Endothelial cell of hepatic sinusoid (primary cell): ENCODE measurements at regions not wholly inside any gene's neighbourhood (a gene's known extent, or its start where the extent isn't known, plus 50 kb on each side); places are given as distances from the start of the nearest gene placed in this dataset.
"Not testable (repeated sequence)": the region's sequence is repeated elsewhere in the genome, so short reads cannot be mapped to it uniquely, and the experiment has no call there.

Source experiments
- in situ Hi-C: cut with HindIII; loops from 2 replicates; pipeline ENCODE4 v1.10.0; 2017; ENCODE audit warnings: low sequenced_read_pairs

DNA sequence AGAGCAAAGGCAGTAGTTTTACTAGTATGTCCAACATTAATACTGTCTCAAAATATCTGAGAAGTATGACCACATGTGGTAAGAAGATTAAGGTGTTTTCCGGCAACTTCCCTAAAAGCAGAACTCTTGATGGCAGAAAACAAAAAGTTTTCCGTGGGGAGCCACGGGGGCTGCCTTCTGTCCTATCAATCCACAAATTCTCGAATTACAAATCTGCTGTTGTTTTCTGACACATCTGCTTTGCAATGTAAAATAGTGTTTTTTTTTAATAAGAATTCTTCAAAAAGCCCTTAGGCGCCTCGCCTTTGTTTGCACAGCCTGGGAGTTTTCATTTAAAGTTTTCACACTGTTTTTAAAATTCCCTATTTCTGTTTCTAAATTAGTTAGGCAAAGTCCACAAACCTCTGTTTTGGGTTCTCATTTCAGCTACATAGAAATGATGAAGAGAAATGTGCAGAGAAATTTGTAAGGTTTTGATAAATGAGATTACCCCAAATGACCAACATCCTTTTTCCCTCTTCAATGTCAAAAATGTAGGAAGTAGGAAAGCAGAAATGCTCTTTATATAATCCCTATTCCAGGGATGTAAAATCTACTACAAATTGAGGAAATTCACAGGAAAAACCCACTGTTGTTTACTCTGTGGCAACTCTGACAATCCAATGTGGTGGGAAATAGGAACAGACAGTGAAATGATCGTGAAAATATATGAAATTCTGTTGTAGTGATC is 385.8 kb downstream of the ZEB2 start:
- in situ Hi-C loops = no loop called here

DNA sequence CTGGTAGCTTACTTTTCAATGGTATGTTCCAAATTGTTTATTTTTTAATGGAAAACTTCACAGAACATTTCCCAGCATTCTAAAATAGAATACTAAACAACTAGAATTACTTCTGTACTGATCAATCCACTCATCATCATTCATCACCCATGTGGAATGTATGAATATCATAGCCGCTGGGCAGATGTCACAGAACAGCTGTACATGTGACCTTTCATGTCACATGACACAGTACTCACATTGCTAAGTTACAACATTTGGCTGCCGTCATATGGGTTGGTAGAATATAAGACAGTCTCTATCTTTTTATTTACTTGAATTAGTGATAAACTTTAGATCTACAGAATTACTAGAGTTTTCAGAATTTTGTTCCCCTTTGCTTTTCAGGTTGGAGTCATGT is 387.6 kb downstream of the ZEB2 start:
- in situ Hi-C loops = no loop called here

DNA sequence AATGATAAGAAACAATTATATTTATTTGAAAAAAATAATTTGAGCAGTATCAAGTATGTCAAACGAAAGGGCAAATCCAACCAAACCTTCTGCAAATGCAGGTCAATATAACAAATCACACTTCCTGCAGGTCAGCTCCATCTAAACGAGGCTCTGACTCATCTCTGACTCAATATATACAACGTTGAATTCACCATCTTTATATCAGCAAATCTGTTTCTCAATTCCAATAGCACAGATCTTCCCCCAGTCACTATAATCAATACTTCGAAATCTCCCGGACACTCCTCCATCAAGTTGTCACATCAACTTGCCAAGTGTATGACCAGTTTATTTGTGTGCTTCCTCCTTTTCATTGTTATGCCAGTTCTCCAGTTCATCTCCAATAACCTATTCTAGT is 388.9 kb downstream of the ZEB2 start:
- in situ Hi-C loops = no loop called here

DNA sequence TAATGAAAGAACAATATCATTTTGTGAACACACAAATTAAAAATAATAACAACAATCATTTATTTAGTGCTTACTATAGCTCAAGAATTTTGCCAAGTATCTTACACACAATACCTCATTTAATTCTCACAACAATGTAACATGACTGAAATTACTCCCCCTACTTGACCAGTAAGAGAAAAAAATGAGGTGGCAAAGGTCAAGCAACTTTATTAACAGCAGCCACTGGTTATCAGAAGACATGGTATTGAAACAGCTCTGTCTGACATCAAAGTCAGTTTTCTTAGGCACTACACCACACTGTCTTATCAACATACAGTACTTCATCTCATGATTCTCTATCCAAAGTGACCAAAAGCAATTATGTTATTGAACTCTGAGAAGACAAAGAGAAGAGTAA is 389.4 kb downstream of the ZEB2 start:
- in situ Hi-C loops = no loop called here

DNA sequence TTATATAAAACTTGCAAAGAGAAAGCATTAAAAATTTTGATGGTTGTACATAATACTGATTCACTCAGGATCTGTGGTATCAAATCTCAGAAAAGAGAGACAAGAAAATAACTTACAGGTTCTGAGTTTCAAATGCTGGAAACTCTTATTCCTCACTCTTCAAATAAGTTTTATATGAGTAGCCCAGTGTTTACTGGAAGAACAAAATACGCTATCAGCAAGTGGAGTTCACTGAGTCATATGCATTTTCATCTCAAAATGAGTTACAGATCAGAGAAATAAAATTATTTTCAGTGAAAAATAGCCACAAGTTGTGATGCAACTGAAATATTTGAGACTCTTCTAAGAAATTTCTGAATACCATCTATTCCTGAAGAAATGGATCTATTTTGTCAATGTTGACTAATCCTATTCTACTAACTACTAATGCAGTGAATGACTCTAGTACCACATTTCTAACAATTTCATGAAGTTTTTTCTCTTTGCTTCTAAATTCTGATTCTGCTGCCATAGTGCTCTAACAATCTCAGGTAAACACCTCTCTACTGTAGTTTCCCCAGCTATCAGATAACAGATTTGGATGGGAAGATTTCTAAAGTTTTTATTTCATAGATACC is 391.7 kb downstream of the ZEB2 start:
- in situ Hi-C loops = no loop called here

DNA sequence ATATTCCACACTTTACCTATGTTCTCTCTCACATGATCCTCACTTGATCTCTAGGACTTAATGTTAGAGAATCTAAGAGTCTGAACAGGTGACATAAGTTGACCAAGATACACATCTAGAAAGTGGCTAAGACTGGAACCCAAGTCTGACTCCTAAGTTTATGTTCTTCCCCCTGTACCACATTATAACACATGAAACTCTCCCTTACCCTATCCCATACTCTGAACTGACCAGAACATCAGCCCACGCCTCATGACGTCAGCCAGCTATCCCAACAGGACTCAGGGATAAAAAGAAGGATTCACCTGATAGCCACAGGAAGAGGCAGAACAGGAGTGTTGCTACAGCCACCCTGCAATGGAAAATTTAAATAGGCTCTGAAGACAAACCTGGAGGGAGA is 392.2 kb downstream of the ZEB2 start:
- in situ Hi-C loops = no loop called here

DNA sequence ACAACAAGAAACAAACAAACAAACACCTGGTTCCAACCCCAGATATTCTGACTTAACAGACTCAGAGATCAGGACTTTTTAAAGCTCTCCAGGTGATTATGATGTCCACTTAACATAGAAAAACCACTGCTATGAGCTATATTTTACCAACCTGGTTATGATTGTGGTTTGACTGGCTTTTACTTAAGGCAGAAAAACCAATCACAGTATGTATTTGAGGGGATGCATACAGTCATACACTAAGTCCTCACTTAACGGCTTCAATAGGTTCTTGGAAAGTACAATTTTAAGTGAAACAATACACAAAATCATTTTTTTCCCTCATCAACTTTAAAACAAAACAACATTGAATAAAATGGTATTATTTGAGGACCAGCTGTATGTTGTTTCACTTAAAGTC is 393.6 kb downstream of the ZEB2 start:
- in situ Hi-C loops = no loop called here

DNA sequence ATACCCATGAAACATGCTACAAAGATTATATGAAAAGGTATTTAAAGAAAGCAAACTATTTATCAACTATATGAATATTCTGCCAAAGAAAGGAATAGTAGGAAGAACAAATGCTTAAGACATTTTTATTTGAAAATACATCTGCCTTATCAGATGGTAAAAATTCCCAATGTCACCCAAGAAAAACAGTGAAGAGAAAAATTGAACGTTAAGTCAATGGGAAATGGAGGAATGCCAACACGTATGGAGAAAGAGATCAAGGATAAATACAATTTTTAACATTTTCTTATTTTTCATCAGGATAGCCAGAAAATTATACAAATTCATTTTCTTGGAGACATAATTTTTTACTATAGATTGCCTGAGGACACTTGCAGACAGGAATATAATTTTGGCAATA is 394.2 kb downstream of the ZEB2 start:
- in situ Hi-C loops = no loop called here

DNA sequence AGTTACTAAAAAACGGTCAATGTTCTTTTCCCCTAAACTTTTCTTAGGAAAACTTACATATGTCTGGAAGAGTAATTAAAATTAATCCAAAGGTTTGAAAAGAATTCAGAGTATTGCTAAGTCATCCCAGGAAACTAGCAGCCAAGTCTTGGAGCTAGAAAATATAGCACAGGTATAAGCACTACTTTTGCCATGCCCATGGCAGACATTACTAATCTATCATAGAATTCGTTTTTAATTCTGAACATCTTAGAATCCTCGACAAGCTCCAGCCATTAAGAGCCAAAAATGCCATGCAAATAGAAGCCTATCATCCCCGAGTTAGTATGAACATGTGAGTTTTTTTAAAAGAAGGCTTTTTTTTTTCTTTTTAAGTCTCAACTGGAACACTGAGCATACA is 395.0 kb downstream of the ZEB2 start:
- in situ Hi-C loops = no loop called here

DNA sequence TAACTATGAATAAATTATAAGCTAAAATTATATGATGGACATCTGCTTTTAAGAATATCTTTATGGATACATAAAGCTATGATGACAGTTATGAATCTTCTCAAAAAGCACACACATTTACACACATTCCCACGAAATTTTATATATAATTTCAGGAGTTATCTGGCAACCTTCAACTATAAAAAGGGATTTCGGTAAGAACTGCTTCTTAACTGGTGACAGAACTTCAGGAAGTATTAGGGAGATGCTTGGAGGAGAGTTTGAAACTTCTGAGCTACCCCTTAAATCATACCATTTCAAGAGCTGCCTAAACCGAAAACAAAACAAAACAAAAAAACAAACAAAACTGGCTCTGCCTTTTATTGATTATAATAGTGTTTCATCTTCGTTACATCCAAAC is 399.4 kb downstream of the ZEB2 start:
- in situ Hi-C loops = no loop called here

DNA sequence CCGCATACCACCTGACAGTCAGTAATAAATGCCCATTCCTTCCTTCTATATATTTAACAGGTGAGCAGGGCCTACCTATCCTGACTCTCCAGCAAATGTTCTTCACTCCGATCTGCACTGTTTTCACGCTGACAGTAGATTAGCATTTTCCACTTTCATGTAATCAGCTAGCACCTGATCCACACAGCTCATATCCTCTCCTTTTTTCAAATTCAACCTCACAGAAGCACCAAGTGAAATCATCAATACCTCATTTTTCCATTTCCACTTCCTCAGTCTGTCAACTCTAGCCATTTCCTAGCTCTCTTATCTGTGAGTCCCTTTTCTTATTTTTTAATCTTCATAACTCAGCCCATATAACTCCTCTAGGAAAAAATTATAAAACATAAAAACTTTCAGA is 402.8 kb downstream of the ZEB2 start:
- in situ Hi-C loops = no loop called here

DNA sequence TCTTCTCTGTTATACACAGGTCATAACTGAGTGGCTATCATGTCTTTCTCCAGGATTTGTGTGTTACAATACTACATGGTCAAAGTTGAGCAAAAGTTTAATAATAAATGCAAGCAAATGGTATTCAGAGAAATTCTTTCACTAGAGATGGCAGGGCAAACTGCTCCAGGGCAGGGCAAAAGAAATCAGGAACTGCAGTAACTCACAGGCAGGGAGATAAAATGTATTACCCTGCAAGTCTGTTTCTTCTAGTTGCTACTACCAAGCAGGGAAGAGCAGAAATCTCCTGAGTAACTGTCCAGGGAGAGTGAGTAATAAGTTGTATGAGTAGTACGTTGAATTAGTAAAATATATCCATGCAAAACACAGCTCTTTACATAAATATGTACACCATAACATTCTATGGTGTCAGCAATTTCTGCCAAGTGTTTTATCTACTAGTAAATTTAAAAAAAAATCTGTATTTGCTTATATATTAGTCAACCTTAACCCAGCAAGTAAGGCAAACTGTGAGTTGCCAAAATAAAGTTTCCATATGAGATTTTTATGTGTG is 404.1 kb downstream of the ZEB2 start:
- in situ Hi-C loops = no loop called here

DNA sequence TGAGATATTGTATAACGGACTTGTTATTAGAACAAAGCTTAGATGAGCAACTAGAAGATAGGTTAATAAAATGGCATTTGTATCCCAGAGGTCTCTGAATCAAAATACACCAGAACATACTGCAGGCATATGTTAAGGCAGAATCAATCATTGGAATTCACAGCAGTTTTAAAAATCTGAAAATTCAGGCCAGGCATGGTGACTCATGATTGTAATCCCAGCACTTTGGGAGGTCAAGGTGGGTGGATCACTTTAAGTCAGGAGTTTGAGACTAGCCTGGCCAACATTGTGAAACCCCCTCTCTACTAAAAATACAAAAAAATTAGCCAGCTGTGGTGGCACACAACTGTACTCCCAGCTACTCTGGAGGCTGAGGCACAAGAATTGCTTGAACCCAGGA is 405.2 kb downstream of the ZEB2 start:
- in situ Hi-C loops = loop anchor here (5.0 kb wide), 1 partner anchor 68 kb away; no protein-coding TSS in a partner anchor

DNA sequence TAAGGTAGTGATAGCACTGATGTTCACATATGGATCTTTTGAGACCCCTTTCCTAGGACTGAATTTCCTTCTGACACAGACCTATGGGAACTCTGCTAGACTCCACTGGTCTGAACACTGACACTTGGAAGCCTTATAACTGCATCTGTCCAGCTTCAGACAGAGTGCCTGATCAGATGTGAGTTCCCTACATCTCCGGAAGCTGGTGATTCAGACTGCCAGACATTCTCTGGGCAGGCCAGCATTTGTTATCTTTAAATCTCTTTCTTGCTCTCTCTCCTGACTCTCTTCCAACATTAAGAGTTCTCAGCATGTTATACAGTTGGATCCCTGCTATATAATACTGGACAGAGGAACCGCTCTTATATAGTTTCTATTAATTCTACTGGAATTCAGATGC is 408.5 kb downstream of the ZEB2 start:
- in situ Hi-C loops = loop anchor here (5.0 kb wide), 1 partner anchor 71 kb away; no protein-coding TSS in a partner anchor

DNA sequence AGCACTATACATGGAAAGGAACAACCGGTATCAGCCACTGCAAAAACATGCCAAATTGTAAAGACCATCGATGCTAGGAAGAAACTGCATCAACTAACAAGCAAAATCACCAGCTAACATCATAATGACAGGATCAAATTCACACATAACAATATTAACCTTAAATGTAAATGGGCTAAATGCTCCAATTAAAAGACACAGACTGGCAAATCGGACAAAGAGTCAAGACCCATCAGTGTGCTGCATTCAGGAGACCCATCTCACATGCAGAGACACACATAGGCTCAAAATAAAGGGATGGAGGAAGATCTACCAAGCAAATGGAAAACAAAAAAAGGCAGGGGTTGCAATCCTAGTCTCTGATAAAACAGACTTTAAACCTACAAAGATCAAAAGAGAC is 413.8 kb downstream of the ZEB2 start:
- in situ Hi-C loops = not testable (repeated sequence)

DNA sequence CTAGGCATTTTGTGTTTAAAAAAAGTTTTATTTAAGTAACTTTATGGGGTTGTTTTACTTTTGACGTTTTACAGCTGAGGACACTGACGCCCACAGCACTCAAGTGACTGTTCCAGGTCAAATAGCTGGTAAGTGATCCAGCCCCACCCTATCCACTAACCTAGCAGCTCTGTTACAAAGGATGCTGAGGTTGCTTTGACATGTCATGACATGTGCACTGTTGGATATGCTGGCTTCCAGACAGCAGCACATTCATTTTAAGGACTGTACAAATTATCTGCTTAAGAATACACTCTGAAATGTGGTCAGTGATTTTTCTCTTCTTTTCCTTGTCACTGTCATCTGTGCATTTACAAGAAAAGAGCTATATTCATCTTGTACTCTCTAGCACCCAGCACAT is 417.5 kb downstream of the ZEB2 start:
- in situ Hi-C loops = no loop called here

DNA sequence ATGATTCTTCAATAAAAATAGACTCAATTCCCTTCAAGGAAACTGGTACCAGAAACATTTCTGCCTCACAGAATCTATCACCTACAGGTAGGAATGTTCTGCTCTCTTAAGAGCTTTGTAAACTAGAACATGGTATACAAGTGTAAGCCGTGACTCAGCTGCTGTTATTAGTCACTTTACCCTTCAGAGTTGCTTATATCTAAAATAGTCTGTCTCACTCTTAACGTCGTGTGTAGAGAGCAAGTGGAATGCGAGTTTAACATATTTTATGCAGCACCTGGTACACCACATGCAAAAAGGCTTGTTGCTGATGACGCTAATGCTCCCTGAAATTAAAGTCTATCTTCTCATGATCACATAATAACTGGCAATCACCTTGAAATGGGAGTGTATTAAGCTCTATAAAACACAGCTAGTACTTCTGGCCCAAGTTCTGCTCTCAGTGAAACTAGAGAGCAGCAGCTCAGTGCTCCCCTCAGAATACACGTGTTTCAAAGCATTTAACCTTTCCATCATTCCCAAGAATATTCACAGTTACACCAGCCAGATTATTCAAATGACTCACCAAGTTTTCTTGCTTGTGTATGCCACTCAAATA is 420.0 kb downstream of the ZEB2 start:
- in situ Hi-C loops = no loop called here

DNA sequence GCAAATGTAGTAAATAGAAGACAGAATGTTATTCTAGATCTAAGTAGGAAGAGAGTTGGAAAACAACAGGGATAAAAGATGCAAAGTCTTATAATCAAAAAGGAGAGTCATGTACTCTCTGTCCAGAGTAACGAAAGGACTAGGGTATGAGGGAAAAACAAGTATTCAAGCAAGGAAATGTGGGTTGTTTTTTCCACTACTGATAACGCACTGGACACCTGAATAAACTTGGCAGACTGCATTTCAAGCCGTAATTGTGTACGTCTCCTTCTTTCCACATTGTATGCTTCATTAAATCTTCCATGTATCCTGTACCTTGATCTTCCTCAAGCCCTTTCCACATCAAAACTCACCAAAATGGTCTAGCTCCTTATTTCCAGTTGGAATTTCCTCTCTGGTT is 420.6 kb downstream of the ZEB2 start:
- in situ Hi-C loops = no loop called here

DNA sequence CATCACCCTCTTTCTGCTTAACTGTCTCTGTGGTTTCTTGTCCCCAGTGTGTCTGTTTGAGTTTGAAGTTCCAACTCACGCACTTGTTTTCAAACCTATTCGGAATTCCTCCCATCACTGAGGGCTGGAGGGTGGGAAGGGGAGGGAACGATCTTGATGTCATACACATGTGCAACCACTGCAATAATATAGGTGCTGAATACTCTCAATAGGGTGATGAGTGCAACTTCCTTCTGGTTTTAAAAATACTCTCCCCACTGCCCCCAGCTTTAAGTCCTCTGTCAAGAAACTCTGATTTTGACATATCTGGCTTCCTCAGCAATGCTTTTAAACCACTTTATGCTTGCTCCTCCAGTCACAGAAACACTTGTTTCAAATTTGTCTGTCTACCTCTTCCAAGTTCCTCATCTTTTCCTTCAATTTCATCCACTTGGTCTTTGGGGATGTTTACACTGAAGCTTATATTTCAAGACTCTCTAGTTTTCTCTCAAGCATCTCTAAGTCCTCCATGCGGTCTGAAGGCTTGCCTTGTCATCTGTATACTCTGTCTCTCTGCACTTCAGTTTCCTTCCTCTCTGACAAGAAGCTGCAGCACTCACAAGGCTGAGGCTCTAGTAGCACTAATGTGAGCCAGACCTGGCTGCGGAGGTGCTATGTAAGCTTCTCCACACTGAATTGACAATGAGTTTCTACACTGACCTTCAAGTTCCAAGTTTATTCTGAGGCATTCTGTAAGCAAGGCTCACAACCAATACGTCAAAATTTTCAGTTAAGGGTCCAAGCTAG is 422.3 kb downstream of the ZEB2 start:
- in situ Hi-C loops = no loop called here

DNA sequence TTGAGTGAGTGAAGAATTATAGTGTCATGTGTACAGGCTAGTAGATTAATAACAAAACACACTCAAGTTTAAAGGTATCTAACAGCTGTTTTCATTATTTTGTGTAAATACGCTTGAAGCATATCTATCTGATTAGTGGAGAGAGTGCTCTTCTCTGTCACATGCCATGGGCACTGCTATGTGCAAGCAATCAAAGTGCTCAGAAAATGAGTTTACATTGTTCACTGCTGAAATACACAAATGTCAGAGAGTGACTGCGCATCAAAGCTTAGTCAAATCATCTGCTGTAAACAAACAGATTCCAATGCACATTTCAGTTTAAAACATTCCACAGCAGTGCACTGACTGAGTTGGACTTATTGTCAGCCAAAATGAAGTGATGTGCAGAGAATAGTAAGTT is 423.4 kb downstream of the ZEB2 start:
- in situ Hi-C loops = no loop called here

DNA sequence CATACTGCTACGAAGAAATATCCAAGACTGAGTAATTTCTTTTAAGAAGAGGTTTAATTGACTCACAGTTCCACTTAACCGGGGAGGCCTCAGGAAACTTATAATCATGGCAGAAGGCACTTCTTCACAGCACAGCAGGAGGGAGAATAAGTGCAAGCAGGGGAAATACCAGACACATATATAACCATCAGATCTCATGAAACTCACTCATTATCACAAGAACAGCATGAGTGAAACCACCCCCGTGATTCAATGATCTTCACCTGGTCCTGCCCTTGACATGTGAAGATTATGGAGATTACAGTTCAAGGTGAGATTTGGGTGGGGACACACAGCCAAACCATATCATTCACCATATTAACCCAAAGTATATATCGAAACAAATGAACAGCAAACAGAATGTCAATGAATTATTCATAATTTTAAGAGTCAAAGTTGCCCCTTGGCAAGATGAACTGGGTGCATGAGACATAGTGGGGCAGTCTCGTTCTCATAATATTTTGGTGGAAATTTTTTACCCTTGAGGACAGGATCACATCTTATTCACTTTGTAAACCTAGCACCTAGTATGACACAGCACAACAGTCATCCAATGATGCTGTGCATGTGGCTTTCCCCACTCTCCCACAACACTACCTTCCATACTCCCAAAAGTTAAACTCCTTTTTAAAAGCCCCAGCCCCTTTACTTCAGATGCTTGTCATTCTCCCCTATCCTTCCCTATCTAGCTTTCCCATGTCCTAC is 425.3 kb downstream of the ZEB2 start:
- in situ Hi-C loops = no loop called here
